GM12891 (cell line): ENCODE measurements at regions not wholly inside any gene's neighbourhood (a gene's known extent, or its start where the extent isn't known, plus 50 kb on each side); places are given as distances from the start of the nearest gene placed in this dataset.

Experiments
- DNase-seq: peaks from one replicate; pipeline ENCODE4 v3.0.0; 2011; ENCODE audit warnings: low spot score; ENCODE audit not compliant: insufficient read length
- FAIRE-seq: peaks from 2 replicates; lab custom pipeline; 2011; peaks lifted over from hg19 to GRCh38; lab: Jason Lieb, UNC
- PAX5 ChIP-seq: IDR thresholded peaks from 2 replicates; pipeline ENCODE4 v1.6.1; 2011; ENCODE audit warnings: low read length, moderate library complexity, mild to moderate bottlenecking; ENCODE audit not compliant: insufficient read depth, severe bottlenecking
- POLR2A ChIP-seq: IDR thresholded peaks from 2 replicates; pipeline ENCODE4 v1.6.1; 2011; ENCODE audit warnings: low read depth, low read length, control low read depth
- POLR2AphosphoS5 ChIP-seq: IDR thresholded peaks from 2 replicates; pipeline ENCODE4 v1.6.1; 2011; ENCODE audit warnings: low read depth, low read length, control low read depth
- POU2F2 ChIP-seq: IDR thresholded peaks from 2 replicates; pipeline ENCODE4 v1.6.1; 2011; ENCODE audit warnings: low read depth, mild to moderate bottlenecking, control low read depth, low read length, moderate library complexity
- SPI1 ChIP-seq: IDR thresholded peaks from 2 replicates; pipeline ENCODE4 v1.6.1; 2011; ENCODE audit warnings: low read depth, low read length, control low read depth
- TAF1 ChIP-seq: IDR thresholded peaks from 2 replicates; pipeline ENCODE4 v1.6.1; 2011; ENCODE audit warnings: low read depth, low read length, control low read depth

DNA sequence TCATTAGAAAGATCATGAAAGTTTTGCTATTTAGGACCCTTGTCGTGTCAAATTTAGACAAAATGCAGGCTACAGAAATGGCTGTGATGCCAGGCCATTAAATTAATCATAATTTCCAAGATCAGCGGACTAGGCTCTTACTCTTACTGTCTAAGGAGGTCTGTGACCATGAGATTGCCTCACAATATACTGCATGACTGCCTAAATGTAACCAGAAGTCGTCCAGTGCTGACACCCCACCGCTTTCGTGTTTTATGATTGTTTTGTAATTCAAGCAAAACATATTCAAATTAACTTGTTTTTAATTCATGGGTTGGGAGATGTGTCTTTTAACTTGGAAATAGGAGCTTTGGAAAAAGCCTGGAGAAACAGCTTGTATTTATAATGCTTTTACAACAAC, 947.5 kb downstream of the BRINP3 start:
- TF ChIP-seq POLR2A, result no peak
- no peak for DNase-seq
- FAIRE-seq, result no peak

DNA sequence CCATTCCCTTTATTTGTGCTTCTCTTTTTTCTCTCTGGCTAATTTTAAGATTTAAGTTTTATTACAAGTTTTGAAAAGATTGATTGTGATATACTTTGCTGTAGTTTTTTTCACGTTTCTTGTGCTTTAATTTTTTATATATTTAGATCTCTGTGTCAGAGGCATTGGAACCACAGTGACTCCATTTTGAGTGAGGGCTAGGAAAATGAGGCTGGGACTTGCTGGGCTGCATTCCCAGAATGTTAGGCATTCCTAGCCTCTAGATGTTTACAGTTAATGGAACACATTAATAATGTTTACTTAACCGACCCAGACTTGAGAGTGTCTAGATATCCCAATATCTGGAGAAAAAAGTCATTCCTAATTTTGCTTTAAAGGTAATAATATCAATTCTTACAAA, 939.4 kb downstream of the BRINP3 start:
- no peak for FAIRE-seq
- TF ChIP-seq TAF1 (no peak), POLR2A (no peak), POU2F2 (no peak), POLR2AphosphoS5 (no peak), SPI1 (no peak), PAX5 (no peak)
- DNase-seq, result no peak

DNA sequence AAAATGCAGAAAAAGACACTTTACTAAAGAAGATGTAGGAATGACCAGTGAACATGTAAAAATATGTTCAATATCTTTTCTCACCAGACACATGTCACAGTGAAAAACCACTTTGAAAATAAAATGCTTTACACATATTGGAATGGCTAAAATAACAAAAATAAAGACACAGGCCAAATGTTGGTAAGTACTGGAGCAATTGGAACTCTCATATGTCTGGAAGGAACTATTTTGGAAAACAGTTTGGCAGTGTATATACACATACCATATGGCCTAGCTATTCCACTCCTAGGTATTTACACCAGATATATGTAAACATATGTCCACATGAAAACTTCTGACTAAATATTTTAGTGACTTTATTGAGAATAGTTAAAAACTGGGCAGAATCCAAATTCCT, 927.2 kb downstream of the BRINP3 start:
- FAIRE-seq (no peak), DNase-seq (no peak)
- TF ChIP-seq SPI1 (no peak), POLR2A (no peak), TAF1 (no peak), POU2F2 (no peak), POLR2AphosphoS5 (no peak), PAX5 (no peak)

DNA sequence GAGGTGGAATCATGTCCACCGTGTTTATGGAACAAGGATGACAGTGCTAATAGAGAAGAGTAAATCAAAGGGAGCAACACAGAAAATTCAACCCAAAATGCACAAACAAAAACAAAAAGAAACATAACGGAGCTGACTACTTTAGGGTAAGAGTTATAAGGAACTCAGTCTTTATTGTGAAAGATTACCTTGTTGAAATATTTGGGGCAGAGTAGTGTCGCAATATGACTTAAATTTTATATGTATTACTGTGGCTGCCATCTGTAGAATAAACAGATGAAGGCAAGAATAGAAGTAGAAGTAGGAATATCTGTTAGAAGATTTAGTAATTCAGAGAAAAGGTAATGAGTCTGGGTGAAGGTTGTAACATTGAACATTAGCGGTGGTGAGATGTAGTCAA, 913.9 kb downstream of the BRINP3 start:
- DNase-seq, result no peak
- no peak for FAIRE-seq
- TF ChIP-seq POLR2AphosphoS5 (no peak), POLR2A (no peak), TAF1 (no peak), POU2F2 (no peak), SPI1 (no peak)

DNA sequence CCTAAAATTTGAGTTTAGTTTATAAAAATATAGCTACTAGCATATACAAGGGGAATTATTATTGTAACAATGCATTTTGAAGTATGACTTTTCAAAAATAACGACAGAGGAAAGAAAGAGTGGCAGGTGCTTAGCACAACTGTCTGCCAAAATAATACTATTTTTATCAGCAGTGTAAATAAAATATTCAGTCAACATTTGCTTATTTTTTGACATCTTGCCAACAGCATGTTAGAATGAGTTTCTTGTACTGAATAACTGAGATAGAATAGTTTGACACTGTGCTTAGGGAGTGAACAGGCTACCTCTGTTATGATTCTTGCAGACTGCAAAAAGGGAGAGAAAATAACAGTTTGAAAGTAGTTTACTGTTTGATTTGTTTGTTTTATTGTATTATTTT, 909.8 kb downstream of the BRINP3 start:
- DNase-seq (no peak), FAIRE-seq (no peak)
- no peak for TF ChIP-seq POU2F2
- TF ChIP-seq PAX5, result no peak
- TF ChIP-seq POLR2AphosphoS5, result no peak
- no peak for TF ChIP-seq TAF1
- TF ChIP-seq SPI1, result no peak
- no peak for TF ChIP-seq POLR2A

DNA sequence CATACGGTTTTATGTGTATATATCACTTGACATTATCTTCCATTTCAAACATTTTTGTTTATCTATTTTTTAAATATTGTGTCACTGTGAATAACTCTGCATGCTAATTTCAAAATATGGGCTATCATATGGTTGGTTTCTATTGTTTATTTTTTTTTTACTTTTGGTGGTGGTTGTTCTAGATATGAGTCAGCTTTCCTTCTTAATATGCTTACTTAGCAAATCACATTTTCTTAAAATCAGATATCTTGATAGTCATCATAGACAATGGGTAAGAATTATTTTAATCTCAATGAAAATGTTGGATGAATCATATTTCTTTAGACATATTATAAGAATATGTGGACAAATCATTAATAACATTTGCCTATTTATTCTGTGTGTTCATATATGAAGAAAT, 881.5 kb downstream of the BRINP3 start:
- FAIRE-seq (no peak), DNase-seq (no peak)
- no peak for TF ChIP-seq SPI1
- TF ChIP-seq TAF1, result no peak
- no peak for TF ChIP-seq POLR2A
- no peak for TF ChIP-seq POLR2AphosphoS5
- TF ChIP-seq POU2F2, result no peak
- no peak for TF ChIP-seq PAX5

DNA sequence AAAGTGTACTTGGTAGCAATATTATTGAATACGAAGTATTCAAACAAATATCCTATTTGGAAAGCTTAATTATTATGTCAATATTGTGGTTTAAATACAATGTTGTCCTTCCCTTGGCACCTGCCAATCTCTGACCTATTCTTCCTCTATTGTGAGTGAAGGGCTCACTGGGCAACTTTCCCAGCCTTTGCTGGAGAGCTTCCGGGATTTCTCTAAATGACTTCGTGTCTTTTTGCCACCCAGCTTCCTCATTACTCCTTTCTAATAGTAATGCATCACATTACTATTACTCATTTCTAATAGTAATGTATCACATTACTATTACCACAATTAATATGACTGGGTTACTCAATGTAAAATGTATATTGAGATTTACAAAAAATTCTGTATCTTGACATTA, 880.6 kb downstream of the BRINP3 start:
- no peak for TF ChIP-seq POU2F2
- no peak for TF ChIP-seq SPI1
- no peak for TF ChIP-seq TAF1
- TF ChIP-seq POLR2A, result no peak
- TF ChIP-seq PAX5, result no peak
- no peak for TF ChIP-seq POLR2AphosphoS5
- FAIRE-seq (no peak), DNase-seq (no peak)

DNA sequence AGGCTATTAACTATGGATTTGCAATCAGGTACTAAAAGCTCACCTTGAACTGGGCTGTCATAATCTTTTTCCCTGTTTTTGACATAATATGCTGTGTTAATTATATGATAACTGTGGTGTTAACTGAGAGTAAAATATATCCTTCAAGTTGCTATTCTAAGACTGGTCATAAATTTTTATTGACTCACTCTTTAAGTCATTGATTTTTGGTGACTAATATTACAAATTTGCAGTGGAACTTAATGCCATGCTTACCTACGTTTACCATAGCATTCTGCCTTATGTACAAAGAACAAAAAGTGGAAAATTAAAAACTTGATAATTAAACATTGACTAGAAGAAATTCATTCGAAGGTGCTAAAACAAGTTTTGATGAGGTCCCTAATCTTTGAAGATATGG, 872.4 kb downstream of the BRINP3 start:
- FAIRE-seq (no peak), DNase-seq (no peak)
- no peak for TF ChIP-seq PAX5

DNA sequence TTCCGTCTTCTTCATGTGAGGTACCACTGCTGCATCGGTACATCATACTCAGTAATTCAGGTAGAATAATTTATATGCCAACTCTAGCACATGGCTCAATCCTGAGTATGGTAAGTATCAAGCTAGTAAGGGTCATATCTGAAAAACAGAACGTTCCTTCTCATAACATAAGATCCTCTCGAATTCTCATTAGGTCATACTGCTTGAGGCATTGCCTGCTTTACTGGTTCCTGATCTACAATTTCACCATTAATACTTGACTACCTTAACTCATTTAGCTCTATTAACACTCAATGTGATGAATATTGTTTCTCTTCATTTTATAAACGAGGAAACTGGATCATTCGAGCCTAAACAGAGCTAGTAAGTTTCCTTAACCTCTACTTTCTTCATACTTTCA, 871.6 kb downstream of the BRINP3 start:
- TF ChIP-seq POLR2A (no peak), PAX5 (no peak), POLR2AphosphoS5 (no peak)
- no peak for DNase-seq
- FAIRE-seq, result no peak

DNA sequence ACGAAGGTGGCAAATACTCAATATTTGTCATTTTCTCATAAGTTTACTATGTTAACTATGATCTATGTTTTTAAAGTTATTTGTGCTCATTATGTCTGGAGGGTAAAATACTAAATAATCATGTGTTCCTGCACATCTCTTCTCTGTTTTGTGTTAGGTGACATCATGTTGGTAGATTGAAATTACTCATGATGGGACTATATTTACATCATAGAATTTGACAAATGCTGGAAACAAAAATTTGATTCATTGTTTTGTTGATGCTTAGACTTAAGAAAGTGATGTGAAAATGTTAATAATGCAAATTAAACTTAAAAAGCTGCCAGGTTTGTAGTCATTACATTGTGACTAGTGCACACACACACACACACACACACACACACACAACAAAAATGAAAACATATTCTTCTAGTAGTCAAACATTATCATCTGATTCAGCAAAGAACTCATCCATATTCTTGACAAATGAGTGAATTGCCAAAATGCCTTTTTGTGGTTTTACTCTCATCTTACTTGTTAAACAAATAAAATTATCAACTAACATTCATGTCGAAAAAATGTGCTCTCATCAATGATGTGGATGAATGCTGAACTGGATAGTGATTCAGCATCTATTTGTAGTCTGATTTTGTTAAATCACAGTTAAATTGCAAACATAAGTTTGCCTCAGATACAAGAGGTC, 870.7 kb downstream of the BRINP3 start:
- DNase-seq (no peak), FAIRE-seq (no peak)

More for the DNA sequence above, 870.7 kb downstream of the BRINP3 start:
- TF ChIP-seq PAX5, result no peak
- TF ChIP-seq SPI1, result no peak
- no peak for TF ChIP-seq TAF1
- no peak for TF ChIP-seq POLR2A
- no peak for TF ChIP-seq POU2F2
- no peak for TF ChIP-seq POLR2AphosphoS5
